GM23338 (cell line): ENCODE measurements at regions not wholly inside any gene's neighbourhood (a gene's known extent, or its start where the extent isn't known, plus 50 kb on each side); places are given as distances from the start of the nearest gene placed in this dataset.

ENCODE experiments used
- ATAC-seq: fragments of 200-7000 bp; cut with Tn5 transposase; 3 replicates; pipeline ENCODE4 v1.9.1; 2020
- DNase-seq: peaks from one replicate; pipeline ENCODE4 v3.0.0-alpha.2; 2015; ENCODE audit warnings: low spot score
- H2AFZ ChIP-seq: fragments of 200-600 bp; sonication (generic); 2 replicates; pipeline ENCODE4 v1.8.0; 2016; ENCODE audit warnings: antibody characterized with exemption, mild to moderate bottlenecking, moderate library complexity
- H3F3A ChIP-seq: fragments of 200-600 bp; sonication (generic); replicated peaks from 2 replicates; pipeline ENCODE4 v1.8.0; 2017; ENCODE audit warnings: antibody characterized with exemption, mixed run types, low read depth
- H3K27ac ChIP-seq: fragments of 200-600 bp; sonication (generic); 2 replicates; pipeline ENCODE4 v1.6.1; 2016; ENCODE audit warnings: low read depth
- H3K27me3 ChIP-seq: fragments of 200-600 bp; sonication (generic); 2 replicates; pipeline ENCODE4 v1.8.0; 2016; ENCODE audit warnings: mild to moderate bottlenecking, mixed run types, moderate library complexity; ENCODE audit not compliant: insufficient read depth
- H3K36me3 ChIP-seq: fragments of 200-600 bp; sonication (generic); 2 replicates; pipeline ENCODE4 v1.8.0; 2016; ENCODE audit warnings: mild to moderate bottlenecking; ENCODE audit not compliant: insufficient read depth
- H3K4me1 ChIP-seq: fragments of 200-600 bp; sonication (generic); 2 replicates; pipeline ENCODE4 v1.8.0; 2016; ENCODE audit warnings: mild to moderate bottlenecking, moderate library complexity; ENCODE audit not compliant: insufficient read depth
- H3K4me2 ChIP-seq: fragments of 200-600 bp; sonication (generic); 2 replicates; pipeline ENCODE4 v1.7.1; 2017; ENCODE audit warnings: mixed run types
- H3K4me3 ChIP-seq: fragments of 200-600 bp; sonication (generic); 2 replicates; pipeline ENCODE4 v1.6.1; 2016; ENCODE audit warnings: mixed run types
- H3K79me2 ChIP-seq: fragments of 200-600 bp; sonication (generic); replicated peaks from 2 replicates; pipeline ENCODE4 v1.8.0; 2017; ENCODE audit warnings: mild to moderate bottlenecking; ENCODE audit not compliant: insufficient read depth
- H3K9me2 ChIP-seq: fragments of 200-600 bp; sonication (generic); 2 replicates; pipeline ENCODE4 v1.8.0; 2017; ENCODE audit not compliant: insufficient read depth
- H4K20me1 ChIP-seq: fragments of 200-600 bp; sonication (generic); replicated peaks from 2 replicates; pipeline ENCODE4 v1.8.0; 2017; ENCODE audit warnings: mild to moderate bottlenecking; ENCODE audit not compliant: insufficient read depth
- H3K27ac Mint-ChIP-seq: 2 replicates; pipeline ENCODE4 v1.8.0; 2020; ENCODE audit warnings: inconsistent platforms, mild to moderate bottlenecking, moderate library complexity, mixed read lengths
- H3K27me3 Mint-ChIP-seq: 3 replicates; pipeline ENCODE4 v1.8.0; 2022; ENCODE audit warnings: low read depth, mild to moderate bottlenecking, moderate library complexity, mixed read lengths, inconsistent platforms; ENCODE audit not compliant: insufficient read depth, poor library complexity
- H3K36me3 Mint-ChIP-seq: 3 replicates; pipeline ENCODE4 v1.8.0; 2021; ENCODE audit warnings: low read depth, mild to moderate bottlenecking, inconsistent platforms, moderate library complexity, mixed read lengths
- H3K4me1 Mint-ChIP-seq: 3 replicates; pipeline ENCODE4 v1.8.0; 2020; ENCODE audit warnings: mild to moderate bottlenecking, inconsistent platforms, mixed read lengths
- H3K4me3 Mint-ChIP-seq: 3 replicates; pipeline ENCODE4 v1.8.0; 2021; ENCODE audit warnings: moderate library complexity, mild to moderate bottlenecking, inconsistent platforms, mixed read lengths
- H3K9me3 Mint-ChIP-seq: 3 replicates; pipeline ENCODE4 v1.8.0; 2020; ENCODE audit warnings: moderate library complexity, mild to moderate bottlenecking, inconsistent platforms, mixed read lengths
- CREB1 ChIP-seq: fragments of 250-450 bp; sonication (Bioruptor Pico); IDR thresholded peaks from 2 replicates; pipeline ENCODE4 v1.5.0; 2020; ENCODE audit warnings: low read depth, mild to moderate bottlenecking, moderate library complexity
- CTCF ChIP-seq, 2 experiments: fragments of 200-600 bp in 1 of 2; sonication (generic) in 1 of 2; conservative IDR thresholded peaks; 2 replicates each; pipeline versions ENCODE4 v1.5.1 to v1.6.1; 2016 to 2017; ENCODE audit warnings: antibody characterized with exemption in 2 of 2, low read depth in 2 of 2, mild to moderate bottlenecking in 2 of 2, moderate library complexity in 1 of 2
- ETS1 ChIP-seq: IDR thresholded peaks from 2 replicates; pipeline ENCODE4 v1.6.1; 2016; ENCODE audit warnings: antibody characterized with exemption
- EZH2 ChIP-seq: fragments of 200-600 bp; sonication (generic); IDR thresholded peaks from one replicate; pipeline ENCODE4 v1.8.0; 2017; ENCODE audit warnings: antibody characterized with exemption, mild to moderate bottlenecking, low read depth; ENCODE audit not compliant: unreplicated experiment
- EZH2phosphoT487 ChIP-seq: fragments of 200-600 bp; sonication (generic); IDR thresholded peaks from one replicate; pipeline ENCODE4 v1.8.1; 2018; ENCODE audit warnings: antibody characterized with exemption; ENCODE audit not compliant: unreplicated experiment
- JUNB ChIP-seq: IDR thresholded peaks from one replicate; pipeline ENCODE4 v1.6.1; 2016; ENCODE audit warnings: antibody characterized with exemption; ENCODE audit not compliant: unreplicated experiment
- POLR2AphosphoS5 ChIP-seq: IDR thresholded peaks from 2 replicates; pipeline ENCODE4 v1.6.1; 2016; ENCODE audit warnings: antibody characterized with exemption, low read depth
- REST ChIP-seq: IDR thresholded peaks from one replicate; pipeline ENCODE4 v1.6.1; 2018; ENCODE audit warnings: antibody characterized with exemption; ENCODE audit not compliant: unreplicated experiment
- STAT1 ChIP-seq: IDR thresholded peaks from one replicate; pipeline ENCODE4 v1.6.1; 2016; ENCODE audit warnings: antibody characterized with exemption; ENCODE audit not compliant: unreplicated experiment
- ZNF114 ChIP-seq: fragments of 250-450 bp; sonication (Bioruptor Pico); IDR thresholded peaks from 2 replicates; pipeline ENCODE4 v1.5.0; 2020; ENCODE audit warnings: mild to moderate bottlenecking, moderate library complexity
- ZNF331 ChIP-seq: fragments of 250-450 bp; sonication (Bioruptor Pico); IDR thresholded peaks from 2 replicates; pipeline ENCODE4 v1.5.0; 2020; ENCODE audit warnings: low read depth, mild to moderate bottlenecking, moderate library complexity
- ZNF462 ChIP-seq: fragments of 250-450 bp; sonication (Bioruptor Pico); IDR thresholded peaks from 2 replicates; pipeline ENCODE4 v1.5.0; 2020; ENCODE audit warnings: mild to moderate bottlenecking, moderate library complexity

- no peak for TF ChIP-seq ZNF462 (CRISPR knock-in tag)
- no peak for TF ChIP-seq ZNF331 (CRISPR knock-in tag)
- TF ChIP-seq ZNF114: no peak
- TF ChIP-seq STAT1: no peak
- no peak for TF ChIP-seq EZH2phosphoT487
Observed at GRCh38 chr12:61871485-61871810, 388.8 kb upstream of the USP15 start (continued).

- Histone ChIP-seq H2AFZ (no peak overlapping the region), H3K79me2 (no peaks in the 10 kb centered on the region), H3F3A (no peaks in the 10 kb centered on the region), H3K4me3 (no peak overlapping the region), H3K4me1 (no peaks in the 10 kb centered on the region), H3K4me2 (no peak overlapping the region), H3K27ac (no peak overlapping the region), H3K36me3 (no peaks in the 10 kb centered on the region), H4K20me1 (no peaks in the 10 kb centered on the region), H3K9me2 (no peaks in the 10 kb centered on the region), H3K27me3 (no peaks in the 10 kb centered on the region)
- Mint-ChIP-seq H3K9me3 (no peaks in the 10 kb centered on the region; the same call in 2 of the 3 replicates), H3K27me3 (no peaks in the 10 kb centered on the region), H3K4me3 (no peak overlapping the region), H3K4me1 (no peaks in the 10 kb centered on the region), H3K27ac (no peak overlapping the region), H3K36me3 (no peaks in the 10 kb centered on the region)
- DNase-seq (no peak), ATAC-seq (no peak)
- TF ChIP-seq ZNF331 (CRISPR knock-in tag) (no peak), CREB1 (CRISPR knock-in tag) (no peak), ETS1 (no peak), POLR2AphosphoS5 (no peak), REST (no peak), JUNB (no peak), ZNF114 (no peak), EZH2 (no peak), CTCF (conservative IDR thresholded peaks at IDR 0.05; ENCODE audit: low read depth in 2 of 2) (no peak)
Observed at GRCh38 chr12:61879229-61879628, 381.0 kb upstream of the USP15 start.
